ENCODE measurements at regions not wholly inside any gene's neighbourhood (a gene's known extent, or its start where the extent isn't known, plus 50 kb on each side); places are given as distances from the start of the nearest gene placed in this dataset.

DNA sequence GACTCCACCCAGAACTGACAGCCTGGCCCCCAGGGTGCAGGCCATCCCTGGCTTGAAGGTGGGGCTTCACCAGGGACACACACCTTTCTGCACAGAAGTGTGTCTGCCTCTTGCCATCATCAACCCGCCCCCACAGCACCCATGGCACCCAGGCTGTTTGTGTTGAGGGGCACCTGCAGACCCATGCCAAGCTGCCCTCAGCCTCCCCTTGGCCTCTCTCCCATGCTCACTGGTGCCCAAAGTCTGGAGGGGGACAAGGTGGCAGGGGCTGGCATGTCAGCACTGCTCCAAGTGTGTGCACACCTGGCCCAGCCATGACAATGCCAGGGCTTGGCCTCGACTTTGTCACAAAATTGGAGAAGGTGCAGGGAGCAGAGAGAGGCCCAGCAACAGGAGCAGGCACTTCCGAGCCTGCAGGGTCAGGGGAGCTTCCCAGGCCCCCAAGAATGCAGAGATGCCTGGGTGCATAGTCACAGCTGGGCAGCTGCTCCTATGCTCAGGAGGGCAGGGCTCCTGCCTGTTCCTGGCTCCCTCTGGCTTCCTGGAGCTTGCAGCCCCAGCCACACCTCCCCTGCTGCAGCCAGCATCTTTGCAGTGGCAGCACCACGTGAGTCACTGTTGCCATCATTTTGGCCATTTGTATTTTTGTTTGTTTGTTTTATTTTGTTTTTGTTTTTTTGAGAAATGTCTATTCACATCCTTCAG, 280.6 kb upstream of the UBE2E3 start:
- TF ChIP-seq FOXP2 (optimal IDR thresholded peaks at IDR 0.05; ENCODE audit: borderline replicate concordance, extremely low read depth, extremely low read length, insufficient read depth) (no peak), TAF1 (IDR thresholded peaks at IDR 0.05; ENCODE audit: borderline replicate concordance, insufficient read depth, low read length) (no peak), POLR2AphosphoS5 (IDR thresholded peaks at IDR 0.05; ENCODE audit: low read depth, low read length) (no peak), SIN3A (IDR thresholded peaks at IDR 0.05; ENCODE audit: borderline replicate concordance, insufficient read depth, low read length) (no peak)
- TF ChIP-seq, protein P1, sequence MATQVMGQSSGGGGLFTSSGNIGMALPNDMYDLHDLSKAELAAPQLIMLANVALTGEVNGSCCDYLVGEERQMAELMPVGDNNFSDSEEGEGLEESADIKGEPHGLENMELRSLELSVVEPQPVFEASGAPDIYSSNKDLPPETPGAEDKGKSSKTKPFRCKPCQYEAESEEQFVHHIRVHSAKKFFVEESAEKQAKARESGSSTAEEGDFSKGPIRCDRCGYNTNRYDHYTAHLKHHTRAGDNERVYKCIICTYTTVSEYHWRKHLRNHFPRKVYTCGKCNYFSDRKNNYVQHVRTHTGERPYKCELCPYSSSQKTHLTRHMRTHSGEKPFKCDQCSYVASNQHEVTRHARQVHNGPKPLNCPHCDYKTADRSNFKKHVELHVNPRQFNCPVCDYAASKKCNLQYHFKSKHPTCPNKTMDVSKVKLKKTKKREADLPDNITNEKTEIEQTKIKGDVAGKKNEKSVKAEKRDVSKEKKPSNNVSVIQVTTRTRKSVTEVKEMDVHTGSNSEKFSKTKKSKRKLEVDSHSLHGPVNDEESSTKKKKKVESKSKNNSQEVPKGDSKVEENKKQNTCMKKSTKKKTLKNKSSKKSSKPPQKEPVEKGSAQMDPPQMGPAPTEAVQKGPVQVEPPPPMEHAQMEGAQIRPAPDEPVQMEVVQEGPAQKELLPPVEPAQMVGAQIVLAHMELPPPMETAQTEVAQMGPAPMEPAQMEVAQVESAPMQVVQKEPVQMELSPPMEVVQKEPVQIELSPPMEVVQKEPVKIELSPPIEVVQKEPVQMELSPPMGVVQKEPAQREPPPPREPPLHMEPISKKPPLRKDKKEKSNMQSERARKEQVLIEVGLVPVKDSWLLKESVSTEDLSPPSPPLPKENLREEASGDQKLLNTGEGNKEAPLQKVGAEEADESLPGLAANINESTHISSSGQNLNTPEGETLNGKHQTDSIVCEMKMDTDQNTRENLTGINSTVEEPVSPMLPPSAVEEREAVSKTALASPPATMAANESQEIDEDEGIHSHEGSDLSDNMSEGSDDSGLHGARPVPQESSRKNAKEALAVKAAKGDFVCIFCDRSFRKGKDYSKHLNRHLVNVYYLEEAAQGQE (IDR thresholded peaks at IDR 0.05; ENCODE audit: insufficient read depth in 1 of 2, low read depth in 2 of 2, low read length in 2 of 2), result no peak

DNA sequence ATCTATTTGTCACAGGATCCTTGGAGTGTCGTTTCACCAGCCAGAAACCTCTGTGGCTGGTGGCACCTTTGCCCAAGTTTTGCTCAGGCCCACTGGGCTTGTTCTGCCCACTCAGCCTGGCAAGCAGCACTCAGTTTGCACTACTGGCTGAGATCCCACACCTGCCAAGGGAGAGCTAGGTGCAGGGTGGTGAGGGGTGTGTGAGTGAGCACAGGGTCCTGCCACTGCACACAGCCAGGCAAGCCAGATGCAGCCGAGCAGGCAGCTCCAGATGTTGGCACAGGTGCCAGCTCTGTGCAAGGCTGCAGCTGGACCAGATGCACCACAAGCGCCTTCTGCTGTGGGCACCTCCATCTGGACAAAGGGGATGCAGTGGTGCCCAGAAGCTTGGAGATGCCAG, 281.7 kb upstream of the UBE2E3 start:
- TF ChIP-seq POLR2AphosphoS5 (IDR thresholded peaks at IDR 0.05; ENCODE audit: low read depth, low read length) (no peak), FOXP2 (optimal IDR thresholded peaks at IDR 0.05; ENCODE audit: borderline replicate concordance, extremely low read depth, extremely low read length, insufficient read depth) (no peak), SIN3A (IDR thresholded peaks at IDR 0.05; ENCODE audit: borderline replicate concordance, insufficient read depth, low read length) (no peak), TAF1 (IDR thresholded peaks at IDR 0.05; ENCODE audit: borderline replicate concordance, insufficient read depth, low read length) (no peak)
- TF ChIP-seq, protein P1 (IDR thresholded peaks at IDR 0.05; ENCODE audit: insufficient read depth in 1 of 2, low read depth in 2 of 2, low read length in 2 of 2), result no peak

DNA sequence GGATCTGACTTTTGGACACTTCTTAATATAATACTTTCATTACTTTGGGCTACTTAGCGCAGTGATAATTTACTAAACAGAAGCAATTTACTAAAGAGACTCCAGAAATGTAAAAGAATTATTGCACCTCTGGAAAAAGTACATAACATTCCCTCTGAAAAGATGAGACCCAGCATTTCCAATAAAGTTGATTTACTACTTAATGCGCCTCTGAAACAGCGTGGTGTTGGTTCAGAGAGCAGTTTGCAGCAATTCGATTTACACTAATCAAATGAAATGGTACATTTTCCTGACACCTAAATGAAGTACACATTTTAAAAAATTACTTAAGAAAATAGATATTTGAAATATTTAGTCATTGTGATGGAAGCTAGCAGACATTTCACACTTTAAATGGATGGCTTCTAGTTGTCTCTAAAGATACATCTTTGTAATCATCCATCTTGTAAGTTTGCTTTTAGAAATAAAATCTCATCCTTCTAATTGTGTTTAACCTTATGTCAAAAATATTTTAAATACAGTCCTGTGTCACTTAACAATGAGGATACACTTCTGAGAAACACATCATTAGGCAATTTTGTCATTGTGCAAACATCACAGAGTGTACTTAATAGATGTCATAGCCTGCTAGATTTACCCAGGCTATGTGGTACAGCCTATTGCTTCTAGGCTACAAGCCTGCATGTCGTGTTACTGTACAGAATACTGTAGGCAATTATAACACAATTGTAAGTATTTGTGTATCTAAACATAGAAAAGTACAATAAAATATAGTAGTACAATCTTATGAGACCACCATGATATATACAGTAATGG, 284.6 kb upstream of the UBE2E3 start:
- TF ChIP-seq FOXP2 (optimal IDR thresholded peaks at IDR 0.05; ENCODE audit: borderline replicate concordance, extremely low read depth, extremely low read length, insufficient read depth) (no peak), SIN3A (IDR thresholded peaks at IDR 0.05; ENCODE audit: borderline replicate concordance, insufficient read depth, low read length) (no peak), POLR2AphosphoS5 (IDR thresholded peaks at IDR 0.05; ENCODE audit: low read depth, low read length) (no peak), TAF1 (IDR thresholded peaks at IDR 0.05; ENCODE audit: borderline replicate concordance, insufficient read depth, low read length) (no peak)
- TF ChIP-seq, protein P1 (IDR thresholded peaks at IDR 0.05; ENCODE audit: insufficient read depth in 1 of 2, low read depth in 2 of 2, low read length in 2 of 2), result no peak

DNA sequence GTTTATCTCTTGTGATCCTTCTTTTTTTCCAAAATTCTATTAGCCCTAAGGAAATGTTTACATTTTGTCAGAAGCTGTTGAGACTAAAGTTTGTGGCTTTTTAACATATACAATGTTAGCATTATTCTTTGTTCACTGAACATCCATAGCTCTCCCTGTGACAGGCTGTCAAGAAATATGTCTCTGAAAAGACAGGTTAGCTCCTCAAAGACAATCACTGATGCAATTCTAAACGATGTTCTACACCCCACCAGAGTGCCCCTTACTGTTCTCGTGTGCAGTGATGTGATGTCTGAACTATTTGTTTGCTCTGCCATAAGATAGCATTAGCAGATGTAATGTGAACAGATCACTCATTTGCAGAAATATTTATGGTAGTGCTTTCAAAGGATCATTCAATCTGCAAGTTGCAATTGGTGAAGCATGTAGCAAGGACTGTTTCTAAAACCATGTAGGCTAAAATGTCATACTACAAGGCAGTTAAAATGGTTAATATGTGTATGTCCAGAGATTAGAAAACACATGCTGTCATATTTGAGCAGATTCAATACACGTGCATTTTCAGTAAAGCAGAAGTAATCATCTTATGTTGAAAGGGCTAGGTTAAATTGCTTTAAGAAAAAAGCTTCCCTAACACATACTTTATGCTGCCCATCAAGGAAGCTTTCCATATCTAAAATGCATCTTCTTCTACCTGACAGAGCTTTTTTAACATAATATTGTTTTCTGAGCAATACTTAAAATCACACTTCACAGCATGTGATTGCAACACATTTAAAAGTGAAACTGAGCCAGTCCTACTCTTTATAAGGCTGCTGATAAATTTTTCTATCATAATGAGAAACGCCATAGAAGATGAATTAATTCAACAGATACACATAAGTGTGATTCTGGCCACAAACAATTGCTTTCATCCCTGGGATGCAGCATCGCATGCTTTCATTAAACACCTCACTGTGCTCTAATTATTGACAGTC, 285.7 kb upstream of the UBE2E3 start:
- TF ChIP-seq, protein P1 (IDR thresholded peaks at IDR 0.05; ENCODE audit: insufficient read depth in 1 of 2, low read depth in 2 of 2, low read length in 2 of 2), result no peak
- TF ChIP-seq SIN3A (IDR thresholded peaks at IDR 0.05; ENCODE audit: borderline replicate concordance, insufficient read depth, low read length), result no peak
- TF ChIP-seq TAF1 (IDR thresholded peaks at IDR 0.05; ENCODE audit: borderline replicate concordance, insufficient read depth, low read length), result no peak
- no peak for TF ChIP-seq POLR2AphosphoS5 (IDR thresholded peaks at IDR 0.05; ENCODE audit: low read depth, low read length)
- no peak for TF ChIP-seq FOXP2 (optimal IDR thresholded peaks at IDR 0.05; ENCODE audit: borderline replicate concordance, extremely low read depth, extremely low read length, insufficient read depth)
